GM12892 (cell line): ENCODE measurements at regions not wholly inside any gene's neighbourhood (a gene's known extent, or its start where the extent isn't known, plus 50 kb on each side); places are given as distances from the start of the nearest gene placed in this dataset.

ENCODE experiments used
- POLR2A ChIP-seq: IDR thresholded peaks from 2 replicates; pipeline ENCODE4 v1.6.1; 2011; ENCODE audit warnings: low read depth, low read length, control low read depth
- POLR2AphosphoS5 ChIP-seq: IDR thresholded peaks from 2 replicates; pipeline ENCODE4 v1.6.1; 2011; ENCODE audit warnings: low read depth, low read length, control low read depth
- TAF1 ChIP-seq: IDR thresholded peaks from 2 replicates; pipeline ENCODE4 v1.6.1; 2011; ENCODE audit warnings: low read depth, mild to moderate bottlenecking, control low read depth, low read length, borderline replicate concordance

DNA sequence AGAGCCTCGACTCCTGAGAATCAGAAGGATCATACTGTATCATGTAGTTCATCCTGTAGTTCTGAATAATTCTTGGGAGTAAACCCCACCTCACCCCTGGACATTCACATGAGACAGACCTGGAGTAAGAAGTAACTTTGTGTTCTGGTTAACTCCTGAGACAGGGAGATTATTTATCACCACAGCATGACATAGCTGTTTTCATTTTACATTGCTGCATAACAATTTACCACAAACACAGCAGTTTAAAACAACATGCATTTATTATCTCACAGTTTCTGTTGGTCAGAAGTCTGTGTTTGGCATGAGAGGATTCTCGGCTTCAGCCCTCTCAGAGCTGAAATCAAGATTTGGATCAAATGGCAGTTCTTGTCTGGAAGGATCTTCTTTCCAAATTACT is 855.8 kb upstream of the FANCL start:
- TF ChIP-seq POLR2AphosphoS5, result no peak
- TF ChIP-seq POLR2A, result no peak
- TF ChIP-seq TAF1, result no peak
